ENCODE measurements at regions not wholly inside any gene's neighbourhood (a gene's known extent, or its start where the extent isn't known, plus 50 kb on each side); places are given as distances from the start of the nearest gene placed in this dataset.
A peak's percentile ranks its signal among the peaks of the same experiment; 100 is the strongest.

GRCh38 chr2:47315475-47315874, 53.6 kb upstream of the EPCAM start:
- no peak for DNase-seq

- DNase-seq, result no peak
Observed at GRCh38 chr2:47313728-47314127, 55.4 kb upstream of the EPCAM start.

GRCh38 chr2:47313141-47313691, 55.9 kb upstream of the EPCAM start:
- DNase-seq, result no peak

GRCh38 chr2:47312491-47312850, 56.6 kb upstream of the EPCAM start:
- no peak for DNase-seq

GRCh38 chr2:47311764-47312490, 57.2 kb upstream of the EPCAM start:
- DNase-seq, result no peak

- DNase-seq, result no peak
Observed at GRCh38 chr2:47310801-47311560, 58.1 kb upstream of the EPCAM start.

- DNase-seq, result no peak
Observed at GRCh38 chr2:47309952-47310800, 58.9 kb upstream of the EPCAM start.

GRCh38 chr2:47309472-47309951, 59.6 kb upstream of the EPCAM start:
- DNase-seq, result no peak

- no peak for DNase-seq
Observed at GRCh38 chr2:47307066-47307465, 62.0 kb upstream of the EPCAM start.

- DNase-seq, result no peak
Observed at GRCh38 chr2:47304654-47305053, 64.5 kb upstream of the EPCAM start.

GRCh38 chr2:47303341-47304148, 65.6 kb upstream of the EPCAM start:
- DNase-seq, result no peak

- no peak for DNase-seq
Observed at GRCh38 chr2:47302308-47302707, 66.8 kb upstream of the EPCAM start.

- DNase-seq, result no peak
Observed at GRCh38 chr2:47301731-47302130, 67.4 kb upstream of the EPCAM start.

GRCh38 chr2:47301277-47301618, 67.9 kb upstream of the EPCAM start:
- no peak for DNase-seq

GRCh38 chr2:47300609-47301276, 68.4 kb upstream of the EPCAM start:
- DNase-seq, result no peak

GRCh38 chr2:47300081-47300480, 69.0 kb upstream of the EPCAM start:
- no peak for DNase-seq

- DNase-seq, result no peak
Observed at GRCh38 chr2:47299555-47299954, 69.6 kb upstream of the EPCAM start.

GRCh38 chr2:47298771-47299170, 70.3 kb upstream of the EPCAM start:
- no peak for DNase-seq

- peak; percentile 10 for DNase-seq
Observed at GRCh38 chr2:47297767-47298425, 71.2 kb upstream of the EPCAM start.

GRCh38 chr2:47295981-47296635, 73.0 kb upstream of the EPCAM start:
- no peak for DNase-seq
